GM06990 (cell line): ENCODE measurements at regions not wholly inside any gene's neighbourhood (a gene's known extent, or its start where the extent isn't known, plus 50 kb on each side); places are given as distances from the start of the nearest gene placed in this dataset.

Source experiments
- DNase-seq: peaks from one replicate; pipeline ENCODE4 v3.0.0-alpha.2; 2011; ENCODE audit not compliant: insufficient read length; ENCODE audit errors: extremely low read depth
- H3K27me3 ChIP-seq: replicated peaks from 2 replicates; pipeline ENCODE4 v1.6.0; 2011; ENCODE audit warnings: low read length; ENCODE audit not compliant: control insufficient read depth, insufficient read depth
- H3K36me3 ChIP-seq: 2 replicates; pipeline ENCODE4 v1.5.1; 2011; ENCODE audit warnings: low read length; ENCODE audit not compliant: control insufficient read depth, insufficient read depth
- H3K4me3 ChIP-seq: replicated peaks from 2 replicates; pipeline ENCODE4 v1.5.1; 2011; ENCODE audit warnings: low read depth, mild to moderate bottlenecking, control low read depth, low read length
- TF ChIP-seq, protein P1 (sequence below): IDR thresholded peaks from 2 replicates; pipeline ENCODE4 v1.5.1; 2011; ENCODE audit warnings: low read length, control low read depth, mild to moderate bottlenecking, inconsistent platforms; ENCODE audit not compliant: insufficient read depth, poor library complexity, severe bottlenecking

DNA sequence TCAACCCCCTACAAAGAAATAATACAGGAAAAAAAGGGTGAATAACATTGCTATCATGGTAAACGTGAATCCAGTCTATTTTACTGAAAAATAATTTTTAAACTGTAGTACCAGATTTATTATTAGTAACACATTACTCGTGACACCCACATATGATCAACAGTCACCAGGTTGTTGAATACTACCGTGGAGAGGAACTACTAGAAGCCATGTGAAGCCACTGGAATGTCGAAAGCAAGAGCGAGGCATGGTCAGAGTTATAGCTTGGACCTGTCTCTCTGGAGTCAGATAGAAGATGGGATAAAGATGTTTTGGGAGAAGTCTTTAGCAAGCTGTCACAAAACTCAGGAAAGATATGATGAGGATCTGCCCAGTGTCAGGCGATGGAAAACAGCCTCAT, 63.2 kb upstream of the EPB41L3 start:
- TF ChIP-seq, protein P1, sequence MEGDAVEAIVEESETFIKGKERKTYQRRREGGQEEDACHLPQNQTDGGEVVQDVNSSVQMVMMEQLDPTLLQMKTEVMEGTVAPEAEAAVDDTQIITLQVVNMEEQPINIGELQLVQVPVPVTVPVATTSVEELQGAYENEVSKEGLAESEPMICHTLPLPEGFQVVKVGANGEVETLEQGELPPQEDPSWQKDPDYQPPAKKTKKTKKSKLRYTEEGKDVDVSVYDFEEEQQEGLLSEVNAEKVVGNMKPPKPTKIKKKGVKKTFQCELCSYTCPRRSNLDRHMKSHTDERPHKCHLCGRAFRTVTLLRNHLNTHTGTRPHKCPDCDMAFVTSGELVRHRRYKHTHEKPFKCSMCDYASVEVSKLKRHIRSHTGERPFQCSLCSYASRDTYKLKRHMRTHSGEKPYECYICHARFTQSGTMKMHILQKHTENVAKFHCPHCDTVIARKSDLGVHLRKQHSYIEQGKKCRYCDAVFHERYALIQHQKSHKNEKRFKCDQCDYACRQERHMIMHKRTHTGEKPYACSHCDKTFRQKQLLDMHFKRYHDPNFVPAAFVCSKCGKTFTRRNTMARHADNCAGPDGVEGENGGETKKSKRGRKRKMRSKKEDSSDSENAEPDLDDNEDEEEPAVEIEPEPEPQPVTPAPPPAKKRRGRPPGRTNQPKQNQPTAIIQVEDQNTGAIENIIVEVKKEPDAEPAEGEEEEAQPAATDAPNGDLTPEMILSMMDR: no peak
- H3K4me3 ChIP-seq: no peak overlapping the region
- no peak for DNase-seq
- no peaks in the 10 kb centered on the region for H3K36me3 ChIP-seq
- H3K27me3 ChIP-seq: no peaks in the 10 kb centered on the region; the same call in 1 of the 2 replicates

DNA sequence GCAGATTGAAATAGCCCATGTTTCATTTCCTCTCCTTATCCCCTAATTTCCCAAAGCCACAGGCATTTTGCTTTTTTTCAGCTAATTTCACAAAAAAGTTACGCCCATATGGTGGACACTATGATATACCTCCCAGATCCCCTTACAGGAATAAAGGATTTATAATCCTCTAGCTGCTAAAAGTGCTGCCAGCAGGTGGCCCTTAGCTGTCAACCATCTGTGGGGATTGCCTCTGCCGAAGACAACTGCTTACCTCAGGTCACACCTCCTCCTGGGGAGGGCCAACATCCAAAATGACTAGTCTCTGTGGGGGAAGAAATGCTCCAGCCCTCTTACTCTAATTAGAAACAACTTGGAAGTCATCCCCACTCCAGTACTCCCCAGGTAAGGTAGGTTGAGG, 61.0 kb upstream of the EPB41L3 start:
- TF ChIP-seq, protein P1: no peak
- no peaks in the 10 kb centered on the region; the same call in 1 of the 2 replicates for H3K27me3 ChIP-seq
- H3K36me3 ChIP-seq: no peaks in the 10 kb centered on the region
- no peak overlapping the region for H3K4me3 ChIP-seq
- DNase-seq: no peak

DNA sequence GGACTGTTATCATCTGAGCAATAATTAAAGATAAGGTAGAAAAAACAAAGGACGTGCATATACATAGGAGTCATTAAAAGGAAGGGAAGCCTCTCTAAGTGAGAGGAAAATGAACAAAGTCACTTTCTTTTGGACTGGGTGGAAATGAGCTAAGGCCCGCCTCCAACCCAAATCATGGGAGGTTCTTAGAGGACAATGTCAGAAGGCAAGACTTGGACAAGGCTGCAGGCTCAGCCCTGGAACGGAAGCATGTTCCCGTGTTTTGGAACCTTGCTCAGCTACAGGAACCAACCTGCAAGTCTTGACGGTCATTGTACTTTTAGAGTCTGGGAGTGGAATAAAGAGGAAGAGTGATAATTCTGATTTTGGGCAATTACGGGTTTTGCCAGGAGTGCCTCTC, 59.4 kb upstream of the EPB41L3 start:
- H3K36me3 ChIP-seq: no peaks in the 10 kb centered on the region
- no peak for DNase-seq
- H3K27me3 ChIP-seq: no peaks in the 10 kb centered on the region; the same call in 1 of the 2 replicates
- no peak overlapping the region for H3K4me3 ChIP-seq
- TF ChIP-seq, protein P1: no peak

DNA sequence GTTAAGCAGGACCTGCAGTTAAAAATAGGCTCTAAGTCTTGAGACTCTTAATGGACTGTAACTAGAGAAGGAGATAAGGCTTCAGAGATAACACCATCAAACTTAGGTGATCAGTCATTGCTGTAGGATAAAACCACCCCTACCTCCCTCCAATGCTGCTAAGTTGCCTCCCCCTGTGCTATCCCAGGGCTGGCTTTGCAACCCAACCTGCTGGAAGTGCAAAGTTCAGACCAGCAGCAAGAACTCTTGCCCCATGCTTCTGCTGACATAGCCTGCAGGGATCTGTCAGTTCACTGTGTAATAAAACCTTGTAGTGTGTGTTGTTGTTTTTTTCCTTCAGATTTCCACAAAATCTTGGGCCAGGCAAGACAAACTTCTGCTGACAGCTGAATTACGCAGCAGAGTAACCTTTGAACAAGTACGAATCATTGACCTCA, 57.4 kb upstream of the EPB41L3 start:
- H3K27me3 ChIP-seq: no peaks in the 10 kb centered on the region; the same call in 1 of the 2 replicates
- no peak for DNase-seq
- TF ChIP-seq, protein P1: no peak
- H3K4me3 ChIP-seq: no peak overlapping the region
- H3K36me3 ChIP-seq: no peaks in the 10 kb centered on the region

DNA sequence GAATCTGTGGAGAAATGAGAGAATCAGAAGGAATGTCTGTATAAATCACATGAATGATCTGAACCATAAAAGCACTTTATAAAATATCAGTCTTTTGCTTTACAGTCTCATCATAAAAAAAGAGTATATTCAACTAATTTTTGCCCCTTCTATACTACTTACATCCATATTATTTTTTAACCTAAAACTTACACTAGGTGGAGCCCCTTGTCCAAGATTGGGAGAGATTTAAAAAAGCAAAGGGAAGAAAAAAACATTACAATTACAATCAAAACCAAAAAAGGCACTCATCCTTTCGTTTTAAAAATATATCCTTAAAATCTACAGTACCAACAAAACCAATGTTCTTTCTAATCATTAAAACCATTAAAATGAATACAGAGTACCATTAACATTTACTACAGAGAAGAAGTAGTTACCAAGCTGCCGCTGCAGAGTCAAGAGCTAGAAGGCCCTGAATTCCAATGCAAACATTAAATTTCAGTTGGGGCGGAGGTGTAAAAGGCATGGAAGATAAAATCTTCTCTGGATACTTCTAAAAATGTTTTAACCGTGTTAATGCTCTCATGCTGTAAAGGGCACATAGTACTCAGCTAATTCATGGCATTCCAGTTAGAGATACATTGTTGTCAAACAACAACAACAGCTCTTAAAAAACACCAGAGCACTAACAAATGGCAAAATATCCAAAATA, 56.7 kb upstream of the EPB41L3 start:
- Histone ChIP-seq H3K4me3 (no peak overlapping the region), H3K27me3 (no peaks in the 10 kb centered on the region), H3K36me3 (no peaks in the 10 kb centered on the region)
- TF ChIP-seq, protein P1: peak; percentile 18
- DNase-seq: no peak
